Endodermal cell (in vitro differentiated cells): ENCODE measurements at regions not wholly inside any gene's neighbourhood (a gene's known extent, or its start where the extent isn't known, plus 50 kb on each side); places are given as distances from the start of the nearest gene placed in this dataset.
"Not testable (repeated sequence)": the region's sequence is repeated elsewhere in the genome, so short reads cannot be mapped to it uniquely, and the experiment has no call there.

ENCODE experiments used
- DNase-seq: peaks from one replicate; pipeline ENCODE4 v3.0.0-alpha.2; 2017
- H3K27ac ChIP-seq: 2 replicates; pipeline ENCODE4 v1.5.1; 2013; ENCODE audit warnings: mild to moderate bottlenecking, low read depth, low read length, moderate library complexity
- H3K27me3 ChIP-seq: 2 replicates; pipeline ENCODE4 v1.6.1; 2013; ENCODE audit warnings: mild to moderate bottlenecking, low read length, moderate library complexity; ENCODE audit not compliant: insufficient read depth, control insufficient read depth, poor library complexity, severe bottlenecking
- H3K36me3 ChIP-seq: 2 replicates; pipeline ENCODE4 v1.7.0; 2013; ENCODE audit warnings: mild to moderate bottlenecking, low read length, moderate library complexity; ENCODE audit not compliant: control insufficient read depth, insufficient read depth
- H3K4me1 ChIP-seq: one replicate; pipeline ENCODE4 v1.7.0; 2013; ENCODE audit warnings: low read length; ENCODE audit not compliant: control insufficient read depth, insufficient read depth
- H3K4me3 ChIP-seq: 2 replicates; pipeline ENCODE4 v1.5.1; 2013; ENCODE audit warnings: mild to moderate bottlenecking, low read length, moderate library complexity
- H3K9ac ChIP-seq: 2 replicates; pipeline ENCODE4 v1.6.1; 2013; ENCODE audit warnings: mild to moderate bottlenecking, low read length, moderate library complexity; ENCODE audit not compliant: poor library complexity, severe bottlenecking; ENCODE audit errors: extremely low read depth
- H3K9me3 ChIP-seq: 2 replicates; pipeline ENCODE4 v1.6.1; 2013; ENCODE audit warnings: mild to moderate bottlenecking, low read length, moderate library complexity; ENCODE audit not compliant: control insufficient read depth
- H3K27ac Mint-ChIP-seq: 2 replicates; pipeline ENCODE4 v1.8.0; 2020; ENCODE audit warnings: mixed read lengths
- H3K27me3 Mint-ChIP-seq: 2 replicates; pipeline ENCODE4 v1.8.0; 2021; ENCODE audit warnings: mild to moderate bottlenecking, mixed read lengths; ENCODE audit not compliant: insufficient read depth
- H3K36me3 Mint-ChIP-seq: 2 replicates; pipeline ENCODE4 v1.8.0; 2020; ENCODE audit warnings: low read depth, mixed read lengths
- H3K4me1 Mint-ChIP-seq: 2 replicates; pipeline ENCODE4 v1.8.0; 2020; ENCODE audit warnings: mixed read lengths
- H3K4me3 Mint-ChIP-seq: 2 replicates; pipeline ENCODE4 v1.8.0; 2020; ENCODE audit warnings: mild to moderate bottlenecking, moderate library complexity, mixed read lengths
- H3K9me3 Mint-ChIP-seq: 2 replicates; pipeline ENCODE4 v1.8.0; 2020; ENCODE audit warnings: mild to moderate bottlenecking, mixed read lengths
- CTCF ChIP-seq: fragments of 200-600 bp; sonication (generic); conservative IDR thresholded peaks from 2 replicates; pipeline ENCODE4 v1.5.0; 2021; ENCODE audit warnings: antibody characterized with exemption, mild to moderate bottlenecking
- WGBS, 2 experiments: methylation state at CpG; one replicate each; pipeline versions ENCODE4 v1.1.5 to v1.1.7; 2013; ENCODE audit warnings: missing lambda C conversion rate in 2 of 2, mixed read lengths in 1 of 2; ENCODE audit not compliant: insufficient coverage in 1 of 2, insufficient read length in 1 of 2; 5-methylcytosine and 5-hydroxymethylcytosine counted together

GRCh38 chr4:134862116-134862515 is 660.5 kb upstream of the PABPC4L start:
- Histone ChIP-seq H3K36me3 (no peaks in the 10 kb centered on the region), H3K4me3 (no peak overlapping the region), H3K9ac (no peak overlapping the region), H3K4me1 (no peaks in the 10 kb centered on the region), H3K27me3 (no peaks in the 10 kb centered on the region), H3K27ac (no peak overlapping the region), H3K9me3 (no peaks in the 10 kb centered on the region)
- DNase-seq = no peak
- Mint-ChIP-seq H3K9me3 (no peaks in the 10 kb centered on the region), H3K27ac (no peak overlapping the region), H3K4me3 (no peak overlapping the region), H3K4me1 (peaks cover 5% of the 10 kb centered on the region), H3K27me3 (no peaks in the 10 kb centered on the region), H3K36me3 (no peaks in the 10 kb centered on the region)
- TF ChIP-seq CTCF = no peak
- no CpG with 5 or more reads among the region's 2 CpGs for WGBS, 2 experiments

GRCh38 chr4:134848681-134849080 is 647.1 kb upstream of the PABPC4L start:
- Mint-ChIP-seq H3K36me3 (no peaks in the 10 kb centered on the region), H3K9me3 (peaks cover 17% of the 10 kb centered on the region), H3K4me1 (no peaks in the 10 kb centered on the region), H3K27ac (no peak overlapping the region), H3K4me3 (no peak overlapping the region), H3K27me3 (no peaks in the 10 kb centered on the region)
- no peak overlapping the region for H3K9ac ChIP-seq
- no peak for TF ChIP-seq CTCF
- 80 to 94% methylated on average over 1 of the region's 2 CpGs for WGBS, 2 experiments
- no peaks in the 10 kb centered on the region for H3K4me1 ChIP-seq
- no peak for DNase-seq
- H3K27ac ChIP-seq = no peak overlapping the region
- H3K27me3 ChIP-seq = no peaks in the 10 kb centered on the region
- no peaks in the 10 kb centered on the region for H3K36me3 ChIP-seq
- no peaks in the 10 kb centered on the region for H3K9me3 ChIP-seq
- no peak overlapping the region for H3K4me3 ChIP-seq

GRCh38 chr4:134830741-134831140 is 629.2 kb upstream of the PABPC4L start:
- not testable (repeated sequence) for H3K4me1 Mint-ChIP-seq, H3K9ac ChIP-seq, H3K36me3 Mint-ChIP-seq, H3K27ac Mint-ChIP-seq, H3K36me3 ChIP-seq, DNase-seq, H3K27ac ChIP-seq, H3K4me1 ChIP-seq, H3K27me3 Mint-ChIP-seq, H3K27me3 ChIP-seq, H3K4me3 ChIP-seq, H3K4me3 Mint-ChIP-seq
- H3K9me3 ChIP-seq = peaks cover 13% of the 10 kb centered on the region
- H3K9me3 Mint-ChIP-seq = peaks cover 45% of the 10 kb centered on the region
- WGBS, 2 experiments = 95% methylated on average over 5 to 7 of the region's 7 CpGs

GRCh38 chr4:134812611-134813010 is 611.0 kb upstream of the PABPC4L start:
- H3K27ac ChIP-seq = no peak overlapping the region
- no peaks in the 10 kb centered on the region for H3K36me3 Mint-ChIP-seq
- H3K27ac Mint-ChIP-seq = no peak overlapping the region
- no peaks in the 10 kb centered on the region for H3K4me1 ChIP-seq
- no peaks in the 10 kb centered on the region for H3K36me3 ChIP-seq
- no peak overlapping the region for H3K4me3 ChIP-seq
- DNase-seq = no peak
- H3K9ac ChIP-seq = no peak overlapping the region
- TF ChIP-seq CTCF = no peak
- WGBS, 2 experiments = 95 to 100% methylated on average over 2 of the region's 3 CpGs
- H3K27me3 ChIP-seq = no peaks in the 10 kb centered on the region
- peaks cover 15% of the 10 kb centered on the region for H3K9me3 ChIP-seq
- no peak overlapping the region for H3K4me3 Mint-ChIP-seq
- no peaks in the 10 kb centered on the region for H3K4me1 Mint-ChIP-seq
- H3K27me3 Mint-ChIP-seq = no peaks in the 10 kb centered on the region
- peaks cover 13% of the 10 kb centered on the region for H3K9me3 Mint-ChIP-seq
